CD4-positive, alpha-beta T cell (primary cell): ENCODE measurements at regions not wholly inside any gene's neighbourhood (a gene's known extent, or its start where the extent isn't known, plus 50 kb on each side); places are given as distances from the start of the nearest gene placed in this dataset.

Experiments used
- ATAC-seq: fragments of 200-7000 bp; cut with Tn5 transposase; one replicate; pipeline ENCODE4 v1.10.0; 2022; ENCODE audit warnings: mild to moderate bottlenecking; ENCODE audit not compliant: poor library complexity
- CTCF ChIA-PET: fragments of 350-600 bp; sonication (Branson Sonifier 250); formaldehyde crosslinking; loops from one replicate; lab custom pipeline; 2021; ENCODE audit warnings: antibody characterized with exemption, inconsistent platforms; lab: Charles Lee
- POLR2A ChIA-PET: fragments of 350-600 bp; sonication (Branson Sonifier 250); formaldehyde crosslinking; loops from one replicate; lab custom pipeline; 2021; ENCODE audit warnings: antibody characterized with exemption, inconsistent platforms; lab: Charles Lee
- DNase-seq, 14 experiments: peaks; one replicate each; pipeline ENCODE4 v3.0.0-alpha.2; 2013 to 2020; ENCODE audit warnings: mixed read lengths in 2 of 14
- H3K27ac ChIP-seq, 2 donors: one replicate each; pipeline versions ENCODE4 v1.5.1 to v1.7.0; 2013; ENCODE audit warnings: low read length in 2 of 2, low read depth in 1 of 2, mild to moderate bottlenecking in 1 of 2
- H3K27me3 ChIP-seq, 2 experiments: 1 replicate in 1 of 2; 2 replicates in 1 of 2; pipeline versions ENCODE4 v1.6.1 to v1.7.0; 2013; ENCODE audit warnings: low read length in 2 of 2, control low read depth in 1 of 2, mild to moderate bottlenecking in 1 of 2, moderate library complexity in 1 of 2; ENCODE audit not compliant: insufficient read depth in 2 of 2, control insufficient read depth in 1 of 2
- H3K36me3 ChIP-seq: one replicate; pipeline ENCODE4 v1.6.1; 2013; ENCODE audit warnings: low read length, control low read depth; ENCODE audit not compliant: insufficient read depth
- H3K4me1 ChIP-seq: one replicate; pipeline ENCODE4 v1.6.1; 2013; ENCODE audit warnings: low read length, control low read depth; ENCODE audit not compliant: insufficient read depth
- H3K4me3 ChIP-seq: one replicate; pipeline ENCODE4 v1.5.1; 2013; ENCODE audit warnings: mild to moderate bottlenecking, low read length, moderate library complexity
- H3K9me3 ChIP-seq, 2 experiments: 1 replicate in 1 of 2; 2 replicates in 1 of 2; pipeline versions ENCODE4 v1.6.1 to v1.7.0; 2013; ENCODE audit warnings: low read length in 2 of 2, mild to moderate bottlenecking in 2 of 2, control low read depth in 1 of 2, moderate library complexity in 1 of 2; ENCODE audit not compliant: control insufficient read depth in 1 of 2, insufficient read depth in 1 of 2
- H3K27ac Mint-ChIP-seq: one replicate; pipeline ENCODE4 v1.8.0; 2020; ENCODE audit warnings: mixed read lengths
- H3K27me3 Mint-ChIP-seq: one replicate; pipeline ENCODE4 v1.8.0; 2021; ENCODE audit warnings: mixed read lengths
- H3K36me3 Mint-ChIP-seq: one replicate; pipeline ENCODE4 v1.8.0; 2021; ENCODE audit warnings: low read depth, mixed read lengths
- H3K4me1 Mint-ChIP-seq: one replicate; pipeline ENCODE4 v1.8.0; 2021; ENCODE audit warnings: low read depth, mixed read lengths
- H3K4me3 Mint-ChIP-seq: one replicate; pipeline ENCODE4 v1.8.0; 2020; ENCODE audit warnings: mild to moderate bottlenecking, mixed read lengths
- H3K9me3 Mint-ChIP-seq: one replicate; pipeline ENCODE4 v1.8.0; 2020; ENCODE audit warnings: mixed read lengths
- intact Hi-C, 2 experiments: fragments of 100-400 bp; cut with DNase I in 1 of 2; cut with micrococcal nuclease in 1 of 2; formaldehyde crosslinking; loops; one replicate each; pipeline versions ENCODE4 v1.15.1 to v1.9.0; 2023 to 2025; cut with DNase I, micrococcal nuclease
- TF ChIP-seq, protein P1 (sequence below): fragments of 200-600 bp; IDR thresholded peaks from one replicate; pipeline ENCODE4 v1.8.0; 2022; ENCODE audit warnings: antibody characterized with exemption, mild to moderate bottlenecking

GRCh38 chr16:35252356-35252936 is 1793.0 kb downstream of the TP53TG3F start:
- Histone ChIP-seq H3K4me3 (no peak overlapping the region), H3K27ac (no peak overlapping the region), H3K4me1 (no peaks in the 10 kb centered on the region), H3K9me3 (peaks cover 4 to 43% of the 10 kb centered on the region in 2 experiments), H3K36me3 (no peaks in the 10 kb centered on the region), H3K27me3 (no peaks in the 10 kb centered on the region)
- Mint-ChIP-seq H3K4me1 (no peaks in the 10 kb centered on the region), H3K27ac (no peak overlapping the region), H3K9me3 (peaks cover 20% of the 10 kb centered on the region), H3K36me3 (no peaks in the 10 kb centered on the region), H3K4me3 (no peak overlapping the region), H3K27me3 (no peaks in the 10 kb centered on the region)
- ChIA-PET POLR2A (no interaction called here), CTCF (no interaction called here)
- intact Hi-C loops: no loop called here
- no peak for DNase-seq
- no peak for ATAC-seq
- TF ChIP-seq, protein P1, sequence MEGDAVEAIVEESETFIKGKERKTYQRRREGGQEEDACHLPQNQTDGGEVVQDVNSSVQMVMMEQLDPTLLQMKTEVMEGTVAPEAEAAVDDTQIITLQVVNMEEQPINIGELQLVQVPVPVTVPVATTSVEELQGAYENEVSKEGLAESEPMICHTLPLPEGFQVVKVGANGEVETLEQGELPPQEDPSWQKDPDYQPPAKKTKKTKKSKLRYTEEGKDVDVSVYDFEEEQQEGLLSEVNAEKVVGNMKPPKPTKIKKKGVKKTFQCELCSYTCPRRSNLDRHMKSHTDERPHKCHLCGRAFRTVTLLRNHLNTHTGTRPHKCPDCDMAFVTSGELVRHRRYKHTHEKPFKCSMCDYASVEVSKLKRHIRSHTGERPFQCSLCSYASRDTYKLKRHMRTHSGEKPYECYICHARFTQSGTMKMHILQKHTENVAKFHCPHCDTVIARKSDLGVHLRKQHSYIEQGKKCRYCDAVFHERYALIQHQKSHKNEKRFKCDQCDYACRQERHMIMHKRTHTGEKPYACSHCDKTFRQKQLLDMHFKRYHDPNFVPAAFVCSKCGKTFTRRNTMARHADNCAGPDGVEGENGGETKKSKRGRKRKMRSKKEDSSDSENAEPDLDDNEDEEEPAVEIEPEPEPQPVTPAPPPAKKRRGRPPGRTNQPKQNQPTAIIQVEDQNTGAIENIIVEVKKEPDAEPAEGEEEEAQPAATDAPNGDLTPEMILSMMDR: no peak

DNA sequence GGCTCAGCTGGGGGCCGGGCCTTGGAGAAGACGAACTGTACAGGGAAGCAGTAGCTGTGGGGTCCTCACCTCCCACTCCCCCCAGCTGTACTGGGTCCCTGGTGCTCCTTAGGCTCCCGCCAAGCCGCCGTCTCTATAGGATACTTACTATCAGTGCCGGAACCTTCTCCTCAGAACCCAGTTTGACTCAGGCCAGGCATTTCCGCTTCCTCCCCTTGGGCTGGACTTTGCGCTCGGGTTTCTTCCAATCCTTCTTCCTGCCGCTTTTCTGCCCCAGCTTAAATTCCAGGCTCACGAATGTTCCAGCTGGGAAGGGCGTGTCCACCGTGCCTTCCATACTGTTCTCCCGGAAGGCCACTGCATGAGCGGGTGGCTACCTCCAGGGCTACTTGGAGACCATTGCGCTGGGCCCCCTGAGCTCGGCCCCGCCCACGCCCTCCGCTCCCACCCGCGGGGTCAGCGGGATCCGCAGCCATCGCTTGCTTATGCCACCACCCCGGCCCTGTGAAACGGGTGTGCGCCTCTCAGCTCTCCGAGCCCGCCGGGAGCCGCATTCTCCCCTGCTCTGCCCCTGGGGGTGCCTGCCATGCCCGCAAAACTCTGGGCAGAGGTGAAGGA is 1795.9 kb downstream of the TP53TG3F start:
- no peaks in the 10 kb centered on the region for H3K27me3 ChIP-seq
- H3K27ac Mint-ChIP-seq: no peak overlapping the region
- CTCF ChIA-PET: no interaction called here
- peaks cover 4 to 49% of the 10 kb centered on the region in 2 experiments for H3K9me3 ChIP-seq
- ATAC-seq (no peak), DNase-seq (no peak)
- H3K27ac ChIP-seq: no peak overlapping the region
- H3K4me1 Mint-ChIP-seq: no peaks in the 10 kb centered on the region
- no peaks in the 10 kb centered on the region for H3K36me3 Mint-ChIP-seq
- H3K4me3 Mint-ChIP-seq: no peak overlapping the region
- TF ChIP-seq, protein P1: no peak
- H3K27me3 Mint-ChIP-seq: no peaks in the 10 kb centered on the region
- POLR2A ChIA-PET: no interaction called here
- no peaks in the 10 kb centered on the region for H3K4me1 ChIP-seq
- no peaks in the 10 kb centered on the region for H3K36me3 ChIP-seq
- H3K4me3 ChIP-seq: no peak overlapping the region
- intact Hi-C loops: no loop called here
- H3K9me3 Mint-ChIP-seq: peaks cover 17% of the 10 kb centered on the region

GRCh38 chr16:35255816-35256215 is 1796.4 kb downstream of the TP53TG3F start:
- peaks cover 4 to 44% of the 10 kb centered on the region in 2 experiments for H3K9me3 ChIP-seq
- ATAC-seq (no peak), DNase-seq (no peak)
- Mint-ChIP-seq H3K4me1 (no peaks in the 10 kb centered on the region), H3K36me3 (no peaks in the 10 kb centered on the region), H3K27ac (no peak overlapping the region), H3K9me3 (peaks cover 17% of the 10 kb centered on the region), H3K4me3 (no peak overlapping the region), H3K27me3 (no peaks in the 10 kb centered on the region)
- POLR2A ChIA-PET: no interaction called here
- no peak overlapping the region for H3K4me3 ChIP-seq
- no peaks in the 10 kb centered on the region for H3K27me3 ChIP-seq
- TF ChIP-seq, protein P1: no peak
- intact Hi-C loops: no loop called here
- no peaks in the 10 kb centered on the region for H3K4me1 ChIP-seq
- H3K27ac ChIP-seq: no peak overlapping the region
- no peaks in the 10 kb centered on the region for H3K36me3 ChIP-seq
- CTCF ChIA-PET: no interaction called here
